Caco-2 (cell line): ENCODE measurements at regions not wholly inside any gene's neighbourhood (a gene's known extent, or its start where the extent isn't known, plus 50 kb on each side); places are given as distances from the start of the nearest gene placed in this dataset.

Source experiments
- BruUV-seq: library from RNA; stranded (reverse); fragments of 400-500 nt; replicated peaks from 2 replicates; lab custom pipeline; 2021; lab: Mats Ljungman, UMichigan
- CTCF ChIA-PET: fragments of 300-600 bp; sonication (Branson Sonifier 250); formaldehyde crosslinking; loops from one replicate; lab custom pipeline; 2022; ENCODE audit warnings: antibody characterized with exemption; lab: Charles Lee
- POLR2A ChIA-PET: fragments of 300-600 bp; sonication (Branson Sonifier 250); formaldehyde crosslinking; loops from one replicate; lab custom pipeline; 2022; ENCODE audit warnings: antibody characterized with exemption; lab: Charles Lee
- DNase-seq, 2 experiments: peaks; one replicate each; pipeline versions ENCODE4 v3.0.0 to v3.0.0-alpha.2; 2020 to 2022
- H3K27me3 ChIP-seq: replicated peaks from 2 replicates; pipeline ENCODE4 v1.6.0; 2011; ENCODE audit warnings: low read length; ENCODE audit not compliant: control insufficient read depth, insufficient read depth
- H3K36me3 ChIP-seq: 2 replicates; pipeline ENCODE4 v1.5.1; 2011; ENCODE audit warnings: low read length; ENCODE audit not compliant: control insufficient read depth, insufficient read depth
- H3K4me1 ChIP-seq: fragments of 250-450 bp; sonication (Bioruptor Pico); 2 replicates; pipeline ENCODE4 v1.5.1; 2020; ENCODE audit warnings: mild to moderate bottlenecking
- H3K4me3 ChIP-seq: 2 replicates; pipeline ENCODE4 v1.5.1; 2011; ENCODE audit warnings: low read depth, mild to moderate bottlenecking, control low read depth, low read length
- H3K9me3 ChIP-seq: fragments of 250-450 bp; sonication (Bioruptor Pico); 2 replicates; pipeline ENCODE4 v1.5.1; 2020; ENCODE audit warnings: mild to moderate bottlenecking, moderate library complexity
- H3K27ac Mint-ChIP-seq: one replicate; pipeline ENCODE4 v1.8.0; 2022; ENCODE audit warnings: mixed read lengths; ENCODE audit not compliant: unreplicated experiment
- H3K27me3 Mint-ChIP-seq: one replicate; pipeline ENCODE4 v1.8.0; 2022; ENCODE audit warnings: mixed read lengths; ENCODE audit not compliant: insufficient read depth, unreplicated experiment
- H3K36me3 Mint-ChIP-seq: one replicate; pipeline ENCODE4 v1.8.0; 2022; ENCODE audit warnings: mild to moderate bottlenecking, mixed read lengths; ENCODE audit not compliant: insufficient read depth, unreplicated experiment
- H3K4me1 Mint-ChIP-seq: one replicate; pipeline ENCODE4 v1.8.0; 2022; ENCODE audit warnings: low read depth, mixed read lengths; ENCODE audit not compliant: unreplicated experiment
- H3K4me3 Mint-ChIP-seq: one replicate; pipeline ENCODE4 v1.8.0; 2022; ENCODE audit warnings: mild to moderate bottlenecking, moderate library complexity, mixed read lengths; ENCODE audit not compliant: unreplicated experiment
- H3K9me3 Mint-ChIP-seq: one replicate; pipeline ENCODE4 v1.8.0; 2022; ENCODE audit warnings: mixed read lengths; ENCODE audit not compliant: unreplicated experiment
- intact Hi-C: fragments of 100-400 bp; cut with micrococcal nuclease; formaldehyde crosslinking; loops from one replicate; pipeline ENCODE4 v1.10.0; 2022; ENCODE audit not compliant: unreplicated experiment
- TF ChIP-seq, protein P1 (sequence below), 2 experiments: fragments of 200-600 bp in 1 of 2; IDR thresholded peaks; 1 replicate in 1 of 2; 2 replicates in 1 of 2; pipeline versions ENCODE4 v1.5.1 to v1.8.0; 2011 to 2022; ENCODE audit warnings: antibody characterized with exemption in 1 of 2, control low read depth in 1 of 2, inconsistent platforms in 1 of 2, low read depth in 1 of 2, low read length in 1 of 2, mild to moderate bottlenecking in 1 of 2, moderate library complexity in 1 of 2; ENCODE audit not compliant: insufficient read depth in 1 of 2, severe bottlenecking in 1 of 2, unreplicated experiment in 1 of 2

DNA sequence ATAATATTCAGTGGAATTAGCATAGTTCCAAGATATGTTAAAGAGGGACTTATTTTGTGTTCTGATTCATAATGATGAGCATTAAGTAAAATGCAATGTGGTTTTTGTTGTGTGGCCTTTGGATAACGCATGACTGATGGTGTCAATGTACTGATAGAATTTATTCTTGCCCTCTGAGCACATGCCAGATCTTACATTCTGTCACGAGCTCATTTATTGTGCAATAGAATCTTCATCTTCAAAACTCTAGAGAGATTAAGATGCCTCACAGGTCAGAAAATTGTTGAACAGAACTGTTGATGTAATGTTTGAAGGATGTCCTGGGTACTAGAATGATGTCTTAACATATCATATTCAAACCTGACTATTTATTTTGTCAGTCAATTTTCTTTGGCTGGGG lies 148.0 kb upstream of the HTR2A start:
- Mint-ChIP-seq H3K27me3 (peaks cover 19% of the 10 kb centered on the region), H3K27ac (no peak overlapping the region), H3K4me1 (no peaks in the 10 kb centered on the region), H3K9me3 (no peaks in the 10 kb centered on the region), H3K4me3 (no peak overlapping the region), H3K36me3 (no peaks in the 10 kb centered on the region)
- H3K4me1 ChIP-seq = no peaks in the 10 kb centered on the region
- H3K9me3 ChIP-seq = no peaks in the 10 kb centered on the region
- CTCF ChIA-PET = no interaction called here
- POLR2A ChIA-PET = no interaction called here
- no peaks in the 10 kb centered on the region for H3K36me3 ChIP-seq
- BruUV-seq = no TSS peak
- TF ChIP-seq, protein P1, sequence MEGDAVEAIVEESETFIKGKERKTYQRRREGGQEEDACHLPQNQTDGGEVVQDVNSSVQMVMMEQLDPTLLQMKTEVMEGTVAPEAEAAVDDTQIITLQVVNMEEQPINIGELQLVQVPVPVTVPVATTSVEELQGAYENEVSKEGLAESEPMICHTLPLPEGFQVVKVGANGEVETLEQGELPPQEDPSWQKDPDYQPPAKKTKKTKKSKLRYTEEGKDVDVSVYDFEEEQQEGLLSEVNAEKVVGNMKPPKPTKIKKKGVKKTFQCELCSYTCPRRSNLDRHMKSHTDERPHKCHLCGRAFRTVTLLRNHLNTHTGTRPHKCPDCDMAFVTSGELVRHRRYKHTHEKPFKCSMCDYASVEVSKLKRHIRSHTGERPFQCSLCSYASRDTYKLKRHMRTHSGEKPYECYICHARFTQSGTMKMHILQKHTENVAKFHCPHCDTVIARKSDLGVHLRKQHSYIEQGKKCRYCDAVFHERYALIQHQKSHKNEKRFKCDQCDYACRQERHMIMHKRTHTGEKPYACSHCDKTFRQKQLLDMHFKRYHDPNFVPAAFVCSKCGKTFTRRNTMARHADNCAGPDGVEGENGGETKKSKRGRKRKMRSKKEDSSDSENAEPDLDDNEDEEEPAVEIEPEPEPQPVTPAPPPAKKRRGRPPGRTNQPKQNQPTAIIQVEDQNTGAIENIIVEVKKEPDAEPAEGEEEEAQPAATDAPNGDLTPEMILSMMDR (IDR thresholded peaks at IDR 0.05; ENCODE audit: insufficient read depth in 1 of 2, low read depth in 1 of 2, low read length in 1 of 2, severe bottlenecking in 1 of 2, unreplicated experiment in 1 of 2) = no peak
- no peak for DNase-seq
- no peak overlapping the region for H3K4me3 ChIP-seq
- H3K27me3 ChIP-seq = no peaks in the 10 kb centered on the region; the same call in 1 of the 2 replicates
- intact Hi-C loops = no loop called here

DNA sequence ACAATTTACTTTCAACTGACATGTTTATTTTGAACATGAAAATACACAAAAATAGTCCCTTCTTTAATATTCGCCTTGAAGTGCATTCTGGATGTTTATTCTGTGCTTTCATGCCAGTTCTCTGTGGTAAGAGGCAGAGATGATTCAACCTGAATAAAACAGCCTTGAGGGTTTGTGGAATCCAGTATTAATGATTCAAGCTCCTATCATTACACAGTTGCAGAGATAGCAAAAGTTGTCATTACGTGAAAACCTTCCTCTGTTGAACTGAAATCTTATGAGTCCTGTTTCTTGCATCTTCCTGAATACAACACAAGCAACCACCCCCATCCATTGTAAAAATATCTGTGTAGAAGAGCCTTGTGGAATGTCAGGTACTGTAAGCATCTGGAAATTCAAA lies 142.3 kb upstream of the HTR2A start:
- no peak overlapping the region for H3K27ac Mint-ChIP-seq
- POLR2A ChIA-PET = no interaction called here
- no peak overlapping the region for H3K4me3 ChIP-seq
- no peaks in the 10 kb centered on the region for H3K36me3 Mint-ChIP-seq
- TF ChIP-seq, protein P1 (IDR thresholded peaks at IDR 0.05; ENCODE audit: insufficient read depth in 1 of 2, low read depth in 1 of 2, low read length in 1 of 2, severe bottlenecking in 1 of 2, unreplicated experiment in 1 of 2) = no peak
- no TSS peak for BruUV-seq
- H3K36me3 ChIP-seq = no peaks in the 10 kb centered on the region
- H3K9me3 Mint-ChIP-seq = no peaks in the 10 kb centered on the region
- no peaks in the 10 kb centered on the region; the same call in 1 of the 2 replicates for H3K27me3 ChIP-seq
- peaks cover 10% of the 10 kb centered on the region; the same call in 1 of the 2 replicates for H3K4me1 ChIP-seq
- H3K4me1 Mint-ChIP-seq = peaks cover 6% of the 10 kb centered on the region
- CTCF ChIA-PET = no interaction called here
- no peak overlapping the region for H3K4me3 Mint-ChIP-seq
- H3K27me3 Mint-ChIP-seq = peaks cover 19% of the 10 kb centered on the region
- DNase-seq = no peak
- intact Hi-C loops = no loop called here
- H3K9me3 ChIP-seq = no peaks in the 10 kb centered on the region

DNA sequence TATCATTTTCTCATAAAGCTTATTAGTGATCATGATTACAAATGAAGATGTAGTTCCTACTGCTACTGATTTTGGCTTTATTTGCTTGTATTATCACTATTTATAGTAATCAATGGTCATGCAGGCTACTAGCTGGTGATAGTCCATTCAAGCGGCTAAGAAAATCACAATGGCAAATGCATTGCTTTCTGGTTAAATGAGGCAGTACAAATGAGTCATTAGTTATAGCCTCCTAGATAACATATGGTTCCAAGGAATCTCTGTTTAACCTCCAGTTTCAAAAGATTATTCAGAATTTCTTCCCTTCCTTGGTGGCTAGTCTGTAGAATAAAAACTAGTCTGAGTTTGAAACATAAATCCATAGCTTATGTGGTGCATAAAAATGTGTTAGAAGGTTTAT lies 141.3 kb upstream of the HTR2A start:
- DNase-seq = no peak
- intact Hi-C loops = no loop called here
- Mint-ChIP-seq H3K27me3 (peaks cover 17% of the 10 kb centered on the region), H3K4me1 (peaks cover 6% of the 10 kb centered on the region), H3K9me3 (no peaks in the 10 kb centered on the region), H3K27ac (no peak overlapping the region), H3K36me3 (no peaks in the 10 kb centered on the region), H3K4me3 (no peak overlapping the region)
- H3K9me3 ChIP-seq = no peaks in the 10 kb centered on the region
- no peaks in the 10 kb centered on the region; the same call in 1 of the 2 replicates for H3K27me3 ChIP-seq
- TF ChIP-seq, protein P1 (IDR thresholded peaks at IDR 0.05; ENCODE audit: insufficient read depth in 1 of 2, low read depth in 1 of 2, low read length in 1 of 2, severe bottlenecking in 1 of 2, unreplicated experiment in 1 of 2) = no peak
- CTCF ChIA-PET = no interaction called here
- no peaks in the 10 kb centered on the region for H3K36me3 ChIP-seq
- POLR2A ChIA-PET = no interaction called here
- H3K4me1 ChIP-seq = peaks cover 10% of the 10 kb centered on the region; the same call in 1 of the 2 replicates
- no peak overlapping the region for H3K4me3 ChIP-seq
- no TSS peak for BruUV-seq
